Mesothelial cell of epicardium (in vitro differentiated cells): ENCODE measurements at regions not wholly inside any gene's neighbourhood (a gene's known extent, or its start where the extent isn't known, plus 50 kb on each side); places are given as distances from the start of the nearest gene placed in this dataset.
A peak's percentile ranks its signal among the peaks of the same experiment; 100 is the strongest.

Experiments used
- DNase-seq, 2 experiments: peaks; one replicate each; pipeline ENCODE4 v3.0.0; 2021; ENCODE audit warnings: low spot score in 2 of 2; ENCODE audit not compliant: unreplicated experiment in 2 of 2
- H3K27ac Mint-ChIP-seq: 2 replicates; pipeline ENCODE4 v1.8.0; 2021; ENCODE audit warnings: mixed read lengths
- H3K27me3 Mint-ChIP-seq: 2 replicates; pipeline ENCODE4 v1.8.0; 2021; ENCODE audit warnings: low read depth, mixed read lengths
- H3K36me3 Mint-ChIP-seq: 2 replicates; pipeline ENCODE4 v1.8.0; 2021; ENCODE audit warnings: mixed read lengths
- H3K4me1 Mint-ChIP-seq: 2 replicates; pipeline ENCODE4 v1.8.0; 2021; ENCODE audit warnings: mixed read lengths
- H3K4me3 Mint-ChIP-seq: 2 replicates; pipeline ENCODE4 v1.8.0; 2021; ENCODE audit warnings: mild to moderate bottlenecking, moderate library complexity, mixed read lengths
- H3K9me3 Mint-ChIP-seq: 2 replicates; pipeline ENCODE4 v1.8.0; 2021; ENCODE audit warnings: mixed read lengths
- CTCF ChIP-seq: fragments of 200-600 bp; sonication (generic); IDR thresholded peaks from one replicate; pipeline ENCODE4 v1.5.0; 2021; ENCODE audit warnings: antibody characterized with exemption; ENCODE audit not compliant: unreplicated experiment

GRCh38 chr1:103198076-103198475 is 89.8 kb upstream of the COL11A1 start:
- no peak for TF ChIP-seq CTCF
- no peak overlapping the region for H3K4me3 Mint-ChIP-seq
- H3K27me3 Mint-ChIP-seq = no peaks in the 10 kb centered on the region
- no peak for DNase-seq
- no peaks in the 10 kb centered on the region for H3K9me3 Mint-ChIP-seq
- H3K27ac Mint-ChIP-seq = no peak overlapping the region
- no peaks in the 10 kb centered on the region for H3K36me3 Mint-ChIP-seq
- H3K4me1 Mint-ChIP-seq = peaks cover 15% of the 10 kb centered on the region

GRCh38 chr1:103197216-103197615 is 88.9 kb upstream of the COL11A1 start:
- Mint-ChIP-seq H3K27ac (no peak overlapping the region), H3K36me3 (no peaks in the 10 kb centered on the region), H3K4me1 (peaks cover 15% of the 10 kb centered on the region), H3K9me3 (no peaks in the 10 kb centered on the region), H3K4me3 (no peak overlapping the region), H3K27me3 (no peaks in the 10 kb centered on the region)
- TF ChIP-seq CTCF = no peak
- no peak for DNase-seq

- Mint-ChIP-seq H3K9me3 (no peaks in the 10 kb centered on the region), H3K36me3 (no peaks in the 10 kb centered on the region), H3K4me3 (no peak overlapping the region), H3K4me1 (peaks cover 25% of the 10 kb centered on the region), H3K27ac (no peak overlapping the region), H3K27me3 (no peaks in the 10 kb centered on the region)
- DNase-seq = no peak
- TF ChIP-seq CTCF = no peak
Observed at GRCh38 chr1:103194984-103195383, 86.7 kb upstream of the COL11A1 start.

- Mint-ChIP-seq H3K4me3 (no peak overlapping the region), H3K36me3 (no peaks in the 10 kb centered on the region), H3K27me3 (no peaks in the 10 kb centered on the region), H3K27ac (peak overlapping the region; percentile 55), H3K4me1 (peaks cover 21% of the 10 kb centered on the region), H3K9me3 (no peaks in the 10 kb centered on the region)
- TF ChIP-seq CTCF = no peak
- DNase-seq = no peak
Observed at GRCh38 chr1:103194060-103194459, 85.7 kb upstream of the COL11A1 start.

GRCh38 chr1:103191327-103191726 is 83.0 kb upstream of the COL11A1 start:
- Mint-ChIP-seq H3K4me1 (peaks cover 19% of the 10 kb centered on the region), H3K9me3 (peaks cover 5% of the 10 kb centered on the region), H3K27ac (no peak overlapping the region), H3K4me3 (no peak overlapping the region), H3K36me3 (no peaks in the 10 kb centered on the region), H3K27me3 (no peaks in the 10 kb centered on the region)
- DNase-seq = no peak
- TF ChIP-seq CTCF = no peak

GRCh38 chr1:103190766-103191165 is 82.4 kb upstream of the COL11A1 start:
- Mint-ChIP-seq H3K27me3 (no peaks in the 10 kb centered on the region), H3K9me3 (peaks cover 10% of the 10 kb centered on the region), H3K36me3 (no peaks in the 10 kb centered on the region), H3K4me1 (peaks cover 19% of the 10 kb centered on the region), H3K27ac (peak overlapping the region; percentile 8), H3K4me3 (no peak overlapping the region)
- no peak for TF ChIP-seq CTCF
- no peak for DNase-seq
